ENCODE measurements at regions not wholly inside any gene's neighbourhood (a gene's known extent, or its start where the extent isn't known, plus 50 kb on each side); places are given as distances from the start of the nearest gene placed in this dataset.

- no peak for TF ChIP-seq POLR2A (IDR thresholded peaks at IDR 0.05; ENCODE audit: low read length)
- TF ChIP-seq GATA1 (IDR thresholded peaks at IDR 0.05; ENCODE audit: low read depth, low read length), result no peak
Observed at GRCh38 chr14:27672047-27672446, 1074.2 kb upstream of the NOVA1 start.
